Caco-2 (cell line): ENCODE measurements at regions not wholly inside any gene's neighbourhood (a gene's known extent, or its start where the extent isn't known, plus 50 kb on each side); places are given as distances from the start of the nearest gene placed in this dataset.

ENCODE experiments used
- BruUV-seq: library from RNA; stranded (reverse); fragments of 400-500 nt; replicated peaks from 2 replicates; lab custom pipeline; 2021; lab: Mats Ljungman, UMichigan
- CTCF ChIA-PET: fragments of 300-600 bp; sonication (Branson Sonifier 250); formaldehyde crosslinking; loops from one replicate; lab custom pipeline; 2022; ENCODE audit warnings: antibody characterized with exemption; lab: Charles Lee
- POLR2A ChIA-PET: fragments of 300-600 bp; sonication (Branson Sonifier 250); formaldehyde crosslinking; loops from one replicate; lab custom pipeline; 2022; ENCODE audit warnings: antibody characterized with exemption; lab: Charles Lee
- DNase-seq, 2 experiments: peaks; one replicate each; pipeline versions ENCODE4 v3.0.0 to v3.0.0-alpha.2; 2020 to 2022
- H3K27me3 ChIP-seq: replicated peaks from 2 replicates; pipeline ENCODE4 v1.6.0; 2011; ENCODE audit warnings: low read length; ENCODE audit not compliant: control insufficient read depth, insufficient read depth
- H3K36me3 ChIP-seq: 2 replicates; pipeline ENCODE4 v1.5.1; 2011; ENCODE audit warnings: low read length; ENCODE audit not compliant: control insufficient read depth, insufficient read depth
- H3K4me1 ChIP-seq: fragments of 250-450 bp; sonication (Bioruptor Pico); 2 replicates; pipeline ENCODE4 v1.5.1; 2020; ENCODE audit warnings: mild to moderate bottlenecking
- H3K4me3 ChIP-seq: 2 replicates; pipeline ENCODE4 v1.5.1; 2011; ENCODE audit warnings: low read depth, mild to moderate bottlenecking, control low read depth, low read length
- H3K9me3 ChIP-seq: fragments of 250-450 bp; sonication (Bioruptor Pico); 2 replicates; pipeline ENCODE4 v1.5.1; 2020; ENCODE audit warnings: mild to moderate bottlenecking, moderate library complexity
- H3K27ac Mint-ChIP-seq: one replicate; pipeline ENCODE4 v1.8.0; 2022; ENCODE audit warnings: mixed read lengths; ENCODE audit not compliant: unreplicated experiment
- H3K27me3 Mint-ChIP-seq: one replicate; pipeline ENCODE4 v1.8.0; 2022; ENCODE audit warnings: mixed read lengths; ENCODE audit not compliant: insufficient read depth, unreplicated experiment
- H3K36me3 Mint-ChIP-seq: one replicate; pipeline ENCODE4 v1.8.0; 2022; ENCODE audit warnings: mild to moderate bottlenecking, mixed read lengths; ENCODE audit not compliant: insufficient read depth, unreplicated experiment
- H3K4me1 Mint-ChIP-seq: one replicate; pipeline ENCODE4 v1.8.0; 2022; ENCODE audit warnings: low read depth, mixed read lengths; ENCODE audit not compliant: unreplicated experiment
- H3K4me3 Mint-ChIP-seq: one replicate; pipeline ENCODE4 v1.8.0; 2022; ENCODE audit warnings: mild to moderate bottlenecking, moderate library complexity, mixed read lengths; ENCODE audit not compliant: unreplicated experiment
- H3K9me3 Mint-ChIP-seq: one replicate; pipeline ENCODE4 v1.8.0; 2022; ENCODE audit warnings: mixed read lengths; ENCODE audit not compliant: unreplicated experiment
- CTCF ChIP-seq, 2 experiments: fragments of 200-600 bp in 1 of 2; IDR thresholded peaks; 1 replicate in 1 of 2; 2 replicates in 1 of 2; pipeline versions ENCODE4 v1.5.1 to v1.8.0; 2011 to 2022; ENCODE audit warnings: antibody characterized with exemption in 1 of 2, control low read depth in 1 of 2, inconsistent platforms in 1 of 2, low read depth in 1 of 2, low read length in 1 of 2, mild to moderate bottlenecking in 1 of 2, moderate library complexity in 1 of 2; ENCODE audit not compliant: insufficient read depth in 1 of 2, severe bottlenecking in 1 of 2, unreplicated experiment in 1 of 2
- intact Hi-C: fragments of 100-400 bp; cut with micrococcal nuclease; formaldehyde crosslinking; loops from one replicate; pipeline ENCODE4 v1.10.0; 2022; ENCODE audit not compliant: unreplicated experiment

GRCh38 chr7:1348823-1349335 is 110.4 kb downstream of the MICALL2 start:
- POLR2A ChIA-PET, result no interaction called here
- Mint-ChIP-seq H3K27ac (no peak overlapping the region), H3K4me3 (no peak overlapping the region), H3K9me3 (no peaks in the 10 kb centered on the region), H3K36me3 (no peaks in the 10 kb centered on the region), H3K4me1 (no peaks in the 10 kb centered on the region), H3K27me3 (peaks cover 4% of the 10 kb centered on the region)
- Histone ChIP-seq H3K36me3 (no peaks in the 10 kb centered on the region), H3K27me3 (no peaks in the 10 kb centered on the region; the same call in 1 of the 2 replicates), H3K4me1 (no peaks in the 10 kb centered on the region), H3K4me3 (no peak overlapping the region), H3K9me3 (no peaks in the 10 kb centered on the region)
- intact Hi-C loops, result no loop called here
- CTCF ChIA-PET, result no interaction called here
- no peak for DNase-seq
- TF ChIP-seq CTCF (IDR thresholded peaks at IDR 0.05; ENCODE audit: insufficient read depth in 1 of 2, low read depth in 1 of 2, low read length in 1 of 2, severe bottlenecking in 1 of 2, unreplicated experiment in 1 of 2), result no peak
- BruUV-seq, result no TSS peak

DNA sequence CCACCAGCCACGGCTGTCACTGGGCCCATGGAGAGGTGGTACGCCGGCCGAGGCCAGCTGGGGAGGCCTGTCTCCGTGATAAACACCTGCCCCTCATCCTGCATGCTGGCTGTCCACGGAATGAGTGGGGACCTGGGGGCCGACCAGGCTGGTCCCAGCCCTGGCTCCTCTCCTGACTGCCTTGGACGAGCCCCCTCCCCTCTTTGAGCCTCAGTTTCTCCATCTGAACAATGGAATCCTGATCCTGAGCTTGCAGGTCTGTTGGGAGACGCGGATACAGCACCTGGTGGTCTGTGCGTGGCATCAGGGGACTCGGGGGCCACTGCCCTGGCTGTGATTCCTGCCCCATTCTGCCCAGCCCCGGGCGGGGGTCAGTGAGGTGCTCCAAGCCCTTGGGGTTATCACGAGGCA is 109.9 kb downstream of the MICALL2 start:
- H3K4me3 Mint-ChIP-seq, result no peak overlapping the region
- H3K36me3 Mint-ChIP-seq, result no peaks in the 10 kb centered on the region
- TF ChIP-seq CTCF (IDR thresholded peaks at IDR 0.05; ENCODE audit: insufficient read depth in 1 of 2, low read depth in 1 of 2, low read length in 1 of 2, severe bottlenecking in 1 of 2, unreplicated experiment in 1 of 2), result no peak
- intact Hi-C loops, result no loop called here
- no TSS peak for BruUV-seq
- ChIA-PET POLR2A (no interaction called here), CTCF (no interaction called here)
- no peak for DNase-seq
- no peaks in the 10 kb centered on the region for H3K4me1 Mint-ChIP-seq
- H3K4me3 ChIP-seq, result no peak overlapping the region
- H3K27me3 ChIP-seq, result no peaks in the 10 kb centered on the region; the same call in 1 of the 2 replicates
- H3K9me3 ChIP-seq, result no peaks in the 10 kb centered on the region
- no peak overlapping the region for H3K27ac Mint-ChIP-seq
- H3K36me3 ChIP-seq, result no peaks in the 10 kb centered on the region
- H3K27me3 Mint-ChIP-seq, result peaks cover 4% of the 10 kb centered on the region
- no peaks in the 10 kb centered on the region for H3K4me1 ChIP-seq
- H3K9me3 Mint-ChIP-seq, result no peaks in the 10 kb centered on the region

- CTCF ChIA-PET, result interaction anchor here (1.2 kb wide), 1 partner anchor 80 kb away, joined by 3 read pairs; no protein-coding TSS in a partner anchor
- Histone ChIP-seq H3K27me3 (no peaks in the 10 kb centered on the region; the same call in none of the 2 replicates), H3K4me1 (no peaks in the 10 kb centered on the region), H3K36me3 (no peaks in the 10 kb centered on the region; the same call in 1 of the 2 replicates), H3K4me3 (no peak overlapping the region), H3K9me3 (no peaks in the 10 kb centered on the region)
- Mint-ChIP-seq H3K27ac (no peak overlapping the region), H3K9me3 (no peaks in the 10 kb centered on the region), H3K27me3 (peaks cover 10% of the 10 kb centered on the region), H3K4me3 (no peak overlapping the region), H3K4me1 (peaks cover 6% of the 10 kb centered on the region), H3K36me3 (no peaks in the 10 kb centered on the region)
- no peak for DNase-seq
- intact Hi-C loops, result no loop called here
- POLR2A ChIA-PET, result no interaction called here
- no peak for TF ChIP-seq CTCF (IDR thresholded peaks at IDR 0.05; ENCODE audit: insufficient read depth in 1 of 2, low read depth in 1 of 2, low read length in 1 of 2, severe bottlenecking in 1 of 2, unreplicated experiment in 1 of 2)
- no TSS peak for BruUV-seq
Observed at GRCh38 chr7:1351881-1352625, 107.2 kb downstream of the MICALL2 start.
